ENCODE measurements at regions not wholly inside any gene's neighbourhood (a gene's known extent, or its start where the extent isn't known, plus 50 kb on each side); places are given as distances from the start of the nearest gene placed in this dataset.

DNA sequence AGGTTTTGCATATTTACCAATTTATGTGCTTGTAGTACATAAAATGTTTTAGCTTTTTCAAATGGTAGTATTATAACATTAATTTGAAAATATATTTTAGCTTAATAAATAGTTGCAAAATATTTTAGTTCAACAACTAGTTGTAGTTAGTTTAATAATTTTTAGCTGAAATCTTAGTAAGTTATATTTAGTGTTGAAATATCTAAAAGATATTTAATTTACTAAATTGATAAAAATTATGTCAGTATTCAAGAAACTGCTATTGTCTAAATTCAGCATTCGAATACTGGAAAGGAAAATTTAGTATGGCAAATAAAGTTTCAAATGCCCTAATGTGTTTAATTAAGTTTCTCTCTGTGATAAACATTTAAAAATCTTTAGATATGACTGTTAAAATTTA, 754.5 kb upstream of the MIR17HG start:
- Histone ChIP-seq H3K4me3 (replicated peaks in 1 of 2; ENCODE audit: low read depth in 1 of 2, low read length in 2 of 2) (no peak overlapping the region), H3K4me2 (ENCODE audit: low read length) (no peak overlapping the region), H2AFZ (ENCODE audit: low read depth, low read length, poor library complexity, severe bottlenecking) (no peak overlapping the region), H3K36me3 (ENCODE audit: control insufficient read depth in 1 of 2, insufficient read depth in 2 of 2, low read length in 2 of 2) (no peaks in the 10 kb centered on the region), H3K9ac (ENCODE audit: low read length) (no peak overlapping the region), H3K4me1 (ENCODE audit: control insufficient read depth in 1 of 2, insufficient read depth in 2 of 2, low read length in 2 of 2) (no peaks in the 10 kb centered on the region; a peak in 1 of 4 replicates), H3K9me2 (ENCODE audit: insufficient read depth) (no peaks in the 10 kb centered on the region), H4K20me1 (ENCODE audit: insufficient read depth) (no peaks in the 10 kb centered on the region), H3K9me3 (ENCODE audit: control insufficient read depth in 1 of 2, insufficient read depth in 1 of 2, low read depth in 1 of 2, low read length in 2 of 2) (peaks cover 0 to 4% of the 10 kb centered on the region in 2 experiments; a peak in 1 of 4 replicates), H3K27me3 (ENCODE audit: insufficient read depth, low read length) (no peaks in the 10 kb centered on the region), H3K79me2 (ENCODE audit: insufficient read depth, low read length) (no peaks in the 10 kb centered on the region), H3K27ac (ENCODE audit: low read depth, low read length) (no peak overlapping the region)
- no peak for ATAC-seq
- RAD21 ChIA-PET (ENCODE audit: low non-redundant PET in 1 of 2, low total read pairs in 2 of 2, uncharacterized antibody in 2 of 2, unreplicated experiment in 2 of 2): no interaction called here
- intact Hi-C loops (cut with micrococcal nuclease): no loop called here
- POLR2A ChIA-PET: no interaction called here
- BruUV-seq (replicated peaks): no TSS peak
- CTCF ChIA-PET: no interaction called here
- TF ChIP-seq SIN3A (IDR thresholded peaks at IDR 0.05; ENCODE audit: low read depth) (no peak), EZH2phosphoT487 (IDR thresholded peaks at IDR 0.05; ENCODE audit: borderline replicate concordance) (no peak), EGR1 (IDR thresholded peaks at IDR 0.05; ENCODE audit: low read depth) (no peak), ZNF274 (IDR thresholded peaks at IDR 0.05; ENCODE audit: low read depth, low read length) (no peak), ELF1 (IDR thresholded peaks at IDR 0.05; ENCODE audit: borderline replicate concordance, low read depth) (no peak), SP1 (IDR thresholded peaks at IDR 0.05; ENCODE audit: low read depth) (no peak), ZFX (IDR thresholded peaks at IDR 0.05) (no peak), SRF (IDR thresholded peaks at IDR 0.05; ENCODE audit: low read depth) (no peak), TCF7L2 (IDR thresholded peaks at IDR 0.05; ENCODE audit: borderline replicate concordance, extremely low read depth, insufficient read depth, insufficient read length) (no peak), EZH2 (IDR thresholded peaks at IDR 0.05) (no peak), POLR2AphosphoS5 (IDR thresholded peaks at IDR 0.05; ENCODE audit: low read depth, low read length) (no peak)
- no peak for DNase-seq (ENCODE audit: low read depth, low spot score)

DNA sequence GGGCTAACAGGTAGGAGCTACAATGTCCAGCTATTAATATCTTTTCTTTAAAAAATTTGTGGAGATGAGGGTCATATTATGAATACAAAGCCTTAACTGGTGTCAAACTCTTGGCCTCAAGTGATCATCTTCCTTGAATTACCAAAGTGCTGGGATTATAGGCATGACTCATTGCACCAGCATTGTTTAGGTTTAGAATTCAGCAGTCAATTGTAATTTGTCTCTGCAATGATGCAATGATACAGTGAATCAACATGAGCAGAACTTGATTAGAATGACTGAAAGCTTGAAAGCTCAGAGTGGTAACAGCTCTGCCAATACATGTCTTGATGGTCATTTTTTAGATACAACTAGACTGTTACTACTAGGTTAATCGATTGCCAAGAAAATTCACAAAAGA, 752.8 kb upstream of the MIR17HG start:
- ATAC-seq: no peak
- Histone ChIP-seq H3K9me3 (ENCODE audit: control insufficient read depth in 1 of 2, insufficient read depth in 1 of 2, low read depth in 1 of 2, low read length in 2 of 2) (peaks cover 0 to 4% of the 10 kb centered on the region in 2 experiments; a peak in 1 of 4 replicates), H3K9ac (ENCODE audit: low read length) (no peak overlapping the region), H3K27ac (ENCODE audit: low read depth, low read length) (no peak overlapping the region), H3K4me3 (replicated peaks in 1 of 2; ENCODE audit: low read depth in 1 of 2, low read length in 2 of 2) (no peak overlapping the region), H3K9me2 (ENCODE audit: insufficient read depth) (no peaks in the 10 kb centered on the region), H3K27me3 (ENCODE audit: insufficient read depth, low read length) (no peaks in the 10 kb centered on the region), H3K36me3 (ENCODE audit: control insufficient read depth in 1 of 2, insufficient read depth in 2 of 2, low read length in 2 of 2) (no peaks in the 10 kb centered on the region), H3K4me1 (ENCODE audit: control insufficient read depth in 1 of 2, insufficient read depth in 2 of 2, low read length in 2 of 2) (no peaks in the 10 kb centered on the region; a peak in 1 of 4 replicates), H4K20me1 (ENCODE audit: insufficient read depth) (no peaks in the 10 kb centered on the region), H2AFZ (ENCODE audit: low read depth, low read length, poor library complexity, severe bottlenecking) (no peak overlapping the region), H3K79me2 (ENCODE audit: insufficient read depth, low read length) (no peaks in the 10 kb centered on the region), H3K4me2 (ENCODE audit: low read length) (no peak overlapping the region)
- POLR2A ChIA-PET: no interaction called here
- BruUV-seq (replicated peaks): no TSS peak
- RAD21 ChIA-PET (ENCODE audit: low non-redundant PET in 1 of 2, low total read pairs in 2 of 2, uncharacterized antibody in 2 of 2, unreplicated experiment in 2 of 2): no interaction called here
- DNase-seq (ENCODE audit: low read depth, low spot score): no peak
- intact Hi-C loops (cut with micrococcal nuclease): no loop called here
- peak; percentile 34; the same call in 1 of the 2 replicates for TF ChIP-seq CEBPB (IDR thresholded peaks at IDR 0.05; ENCODE audit: low read depth)
- no peak for TF ChIP-seq POLR2A (IDR thresholded peaks at IDR 0.05; ENCODE audit: borderline replicate concordance, extremely low read depth, insufficient read depth, insufficient read length)
- TF ChIP-seq EZH2 (IDR thresholded peaks at IDR 0.05): no peak
- CTCF ChIA-PET: no interaction called here

All from HCT116 (cell line).